ENCODE measurements at regions not wholly inside any gene's neighbourhood (a gene's known extent, or its start where the extent isn't known, plus 50 kb on each side); places are given as distances from the start of the nearest gene placed in this dataset.

DNA sequence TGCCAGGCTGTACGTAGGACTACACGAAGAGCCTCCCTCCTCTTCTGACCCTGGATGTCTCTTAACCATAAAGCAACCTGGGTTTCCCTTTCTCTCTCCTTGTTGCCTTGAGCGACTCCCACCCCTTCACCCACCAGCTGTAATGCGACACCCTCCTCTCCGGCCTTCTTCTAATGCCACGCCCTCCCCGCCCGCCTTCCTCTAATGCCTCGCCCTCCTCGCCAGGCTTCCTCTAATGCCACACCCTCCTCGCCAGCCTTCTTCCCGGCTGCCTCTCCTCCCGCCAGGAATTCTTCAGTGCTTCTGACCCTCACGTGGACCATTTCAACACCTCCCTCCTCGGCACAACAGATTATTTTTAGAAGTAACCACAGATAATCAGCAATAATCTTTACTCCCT is 348.5 kb upstream of the SHH start:
- TF ChIP-seq, protein P1, sequence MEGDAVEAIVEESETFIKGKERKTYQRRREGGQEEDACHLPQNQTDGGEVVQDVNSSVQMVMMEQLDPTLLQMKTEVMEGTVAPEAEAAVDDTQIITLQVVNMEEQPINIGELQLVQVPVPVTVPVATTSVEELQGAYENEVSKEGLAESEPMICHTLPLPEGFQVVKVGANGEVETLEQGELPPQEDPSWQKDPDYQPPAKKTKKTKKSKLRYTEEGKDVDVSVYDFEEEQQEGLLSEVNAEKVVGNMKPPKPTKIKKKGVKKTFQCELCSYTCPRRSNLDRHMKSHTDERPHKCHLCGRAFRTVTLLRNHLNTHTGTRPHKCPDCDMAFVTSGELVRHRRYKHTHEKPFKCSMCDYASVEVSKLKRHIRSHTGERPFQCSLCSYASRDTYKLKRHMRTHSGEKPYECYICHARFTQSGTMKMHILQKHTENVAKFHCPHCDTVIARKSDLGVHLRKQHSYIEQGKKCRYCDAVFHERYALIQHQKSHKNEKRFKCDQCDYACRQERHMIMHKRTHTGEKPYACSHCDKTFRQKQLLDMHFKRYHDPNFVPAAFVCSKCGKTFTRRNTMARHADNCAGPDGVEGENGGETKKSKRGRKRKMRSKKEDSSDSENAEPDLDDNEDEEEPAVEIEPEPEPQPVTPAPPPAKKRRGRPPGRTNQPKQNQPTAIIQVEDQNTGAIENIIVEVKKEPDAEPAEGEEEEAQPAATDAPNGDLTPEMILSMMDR (conservative IDR thresholded peaks at IDR 0.05; ENCODE audit: low read depth, low read length): no peak
- no peak for TF ChIP-seq EZH2 (IDR thresholded peaks at IDR 0.05; ENCODE audit: borderline replicate concordance, low read depth, low read length, poor library complexity, severe bottlenecking)
